HFF-Myc (cell line): ENCODE measurements at regions not wholly inside any gene's neighbourhood (a gene's known extent, or its start where the extent isn't known, plus 50 kb on each side); places are given as distances from the start of the nearest gene placed in this dataset.

ENCODE experiments used
- DNase-seq: peaks from one replicate; pipeline ENCODE4 v3.0.0-alpha.2; 2011; ENCODE audit warnings: low read depth; ENCODE audit errors: extremely low read depth
- H3K4me3 ChIP-seq: replicated peaks from 2 replicates; pipeline ENCODE4 v1.5.1; 2011; ENCODE audit warnings: low read depth, mild to moderate bottlenecking, control low read depth, low read length
- TF ChIP-seq, protein P1 (sequence below): IDR thresholded peaks from 2 replicates; pipeline ENCODE4 v1.5.1; 2012; ENCODE audit warnings: mild to moderate bottlenecking, low read depth, low read length, control low read depth; ENCODE audit errors: missing control alignments

- TF ChIP-seq, protein P1, sequence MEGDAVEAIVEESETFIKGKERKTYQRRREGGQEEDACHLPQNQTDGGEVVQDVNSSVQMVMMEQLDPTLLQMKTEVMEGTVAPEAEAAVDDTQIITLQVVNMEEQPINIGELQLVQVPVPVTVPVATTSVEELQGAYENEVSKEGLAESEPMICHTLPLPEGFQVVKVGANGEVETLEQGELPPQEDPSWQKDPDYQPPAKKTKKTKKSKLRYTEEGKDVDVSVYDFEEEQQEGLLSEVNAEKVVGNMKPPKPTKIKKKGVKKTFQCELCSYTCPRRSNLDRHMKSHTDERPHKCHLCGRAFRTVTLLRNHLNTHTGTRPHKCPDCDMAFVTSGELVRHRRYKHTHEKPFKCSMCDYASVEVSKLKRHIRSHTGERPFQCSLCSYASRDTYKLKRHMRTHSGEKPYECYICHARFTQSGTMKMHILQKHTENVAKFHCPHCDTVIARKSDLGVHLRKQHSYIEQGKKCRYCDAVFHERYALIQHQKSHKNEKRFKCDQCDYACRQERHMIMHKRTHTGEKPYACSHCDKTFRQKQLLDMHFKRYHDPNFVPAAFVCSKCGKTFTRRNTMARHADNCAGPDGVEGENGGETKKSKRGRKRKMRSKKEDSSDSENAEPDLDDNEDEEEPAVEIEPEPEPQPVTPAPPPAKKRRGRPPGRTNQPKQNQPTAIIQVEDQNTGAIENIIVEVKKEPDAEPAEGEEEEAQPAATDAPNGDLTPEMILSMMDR: no peak
- no peak for DNase-seq
- no peak overlapping the region for H3K4me3 ChIP-seq
Measured at GRCh38 chr2:122486705-122487415, 731.4 kb downstream of the TSN start.

DNA sequence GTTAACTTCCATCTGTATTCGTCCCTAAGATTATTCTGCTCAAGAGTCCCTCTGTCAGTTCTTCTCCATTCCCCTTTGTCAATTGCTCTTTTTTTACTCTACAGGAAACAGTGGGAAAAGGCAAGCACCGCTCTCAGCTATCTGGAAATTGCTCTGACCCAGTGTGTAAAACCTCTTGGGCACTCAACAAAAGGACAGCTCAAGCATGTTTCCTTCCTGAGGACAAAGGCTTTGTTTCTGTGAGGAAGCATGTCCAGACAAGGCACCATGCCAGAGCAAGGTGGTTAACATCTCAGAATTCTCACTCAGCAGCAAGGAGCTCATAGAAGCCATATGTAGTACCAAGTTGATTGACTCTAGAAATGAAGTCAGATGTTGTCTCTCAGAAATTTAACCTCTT, 735.6 kb downstream of the TSN start:
- TF ChIP-seq, protein P1: no peak
- H3K4me3 ChIP-seq: no peak overlapping the region
- no peak for DNase-seq

DNA sequence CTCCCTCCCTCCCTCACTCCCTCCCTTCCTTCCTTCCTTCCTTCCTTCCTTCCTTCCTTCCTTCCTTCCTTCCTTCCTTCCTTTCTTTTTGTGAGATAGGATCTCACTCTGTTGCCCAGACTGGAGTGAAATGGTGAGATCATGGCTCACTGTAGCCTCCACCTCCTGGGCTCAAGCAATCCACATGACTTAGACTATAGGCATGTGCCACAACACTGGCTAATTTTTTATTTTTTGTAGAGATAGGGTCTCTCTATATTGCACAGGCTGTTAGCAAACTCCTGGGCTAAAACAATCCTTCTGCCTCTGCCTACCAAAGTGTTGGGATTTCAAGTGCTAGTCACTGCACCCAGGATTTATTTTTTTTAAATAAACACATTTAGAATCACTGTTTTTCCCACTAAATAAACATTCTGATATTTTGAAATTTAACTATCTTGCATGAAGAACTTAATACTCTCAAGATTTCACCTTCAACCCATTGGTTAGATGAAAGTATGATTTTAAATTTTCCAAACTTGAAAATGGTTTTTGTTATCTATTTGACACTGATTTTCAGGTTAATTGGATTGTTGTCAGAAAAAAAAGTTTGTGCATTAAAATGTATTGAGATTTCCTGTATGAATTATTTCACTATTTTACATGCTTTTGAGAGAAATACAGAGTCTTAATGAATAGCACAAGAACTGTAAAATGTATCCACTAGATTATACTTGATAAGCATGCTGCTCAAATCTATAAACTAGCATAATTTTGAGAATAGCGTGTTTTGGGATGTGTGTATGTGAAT, 745.1 kb downstream of the TSN start:
- no peak overlapping the region for H3K4me3 ChIP-seq
- TF ChIP-seq, protein P1: no peak
- no peak for DNase-seq

DNA sequence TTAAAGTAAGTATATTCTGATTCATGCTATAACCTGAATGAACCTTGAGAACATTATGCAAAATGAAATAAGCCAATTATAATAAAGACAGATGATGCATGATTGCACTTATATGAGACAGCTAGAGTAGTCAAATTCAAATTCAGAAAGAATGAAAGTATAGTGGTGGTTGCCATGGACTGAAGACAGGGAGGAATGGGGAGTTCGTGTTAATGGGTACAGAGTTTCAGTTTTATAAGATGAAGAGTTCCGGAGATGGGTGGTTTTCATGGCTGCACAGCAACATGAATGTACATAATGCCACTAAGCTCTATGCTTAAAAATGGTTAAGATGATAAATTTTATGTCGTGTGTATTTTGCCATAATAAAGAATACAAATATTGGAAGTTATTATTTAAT, 751.2 kb downstream of the TSN start:
- TF ChIP-seq, protein P1: no peak
- DNase-seq: no peak
- no peak overlapping the region for H3K4me3 ChIP-seq

DNA sequence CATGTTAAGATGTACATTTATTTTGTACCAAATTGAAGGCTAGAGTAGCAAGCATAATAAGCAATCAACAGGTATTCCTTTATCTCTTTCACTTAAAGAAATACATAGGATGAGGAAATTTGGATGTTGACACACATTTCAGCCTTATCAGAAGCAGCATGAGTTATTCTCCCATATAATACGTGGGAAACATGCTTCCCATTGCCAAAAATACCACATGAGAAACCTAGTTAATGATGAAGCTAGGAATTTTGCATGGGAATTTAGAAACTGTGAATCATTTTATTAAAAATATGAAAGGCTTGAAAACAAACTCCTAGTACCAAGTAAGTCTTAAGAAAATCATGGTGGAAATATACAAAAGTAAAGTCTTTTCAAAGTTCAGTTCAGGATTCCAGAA, 751.8 kb downstream of the TSN start:
- no peak overlapping the region for H3K4me3 ChIP-seq
- TF ChIP-seq, protein P1: no peak
- DNase-seq: no peak

GRCh38 chr2:122512091-122512490, 756.6 kb downstream of the TSN start:
- no peak overlapping the region for H3K4me3 ChIP-seq
- TF ChIP-seq, protein P1: no peak
- DNase-seq: no peak
